ENCODE measurements at regions not wholly inside any gene's neighbourhood (a gene's known extent, or its start where the extent isn't known, plus 50 kb on each side); places are given as distances from the start of the nearest gene placed in this dataset.
"Not testable (repeated sequence)": the region's sequence is repeated elsewhere in the genome, so short reads cannot be mapped to it uniquely, and the experiment has no call there.

DNA sequence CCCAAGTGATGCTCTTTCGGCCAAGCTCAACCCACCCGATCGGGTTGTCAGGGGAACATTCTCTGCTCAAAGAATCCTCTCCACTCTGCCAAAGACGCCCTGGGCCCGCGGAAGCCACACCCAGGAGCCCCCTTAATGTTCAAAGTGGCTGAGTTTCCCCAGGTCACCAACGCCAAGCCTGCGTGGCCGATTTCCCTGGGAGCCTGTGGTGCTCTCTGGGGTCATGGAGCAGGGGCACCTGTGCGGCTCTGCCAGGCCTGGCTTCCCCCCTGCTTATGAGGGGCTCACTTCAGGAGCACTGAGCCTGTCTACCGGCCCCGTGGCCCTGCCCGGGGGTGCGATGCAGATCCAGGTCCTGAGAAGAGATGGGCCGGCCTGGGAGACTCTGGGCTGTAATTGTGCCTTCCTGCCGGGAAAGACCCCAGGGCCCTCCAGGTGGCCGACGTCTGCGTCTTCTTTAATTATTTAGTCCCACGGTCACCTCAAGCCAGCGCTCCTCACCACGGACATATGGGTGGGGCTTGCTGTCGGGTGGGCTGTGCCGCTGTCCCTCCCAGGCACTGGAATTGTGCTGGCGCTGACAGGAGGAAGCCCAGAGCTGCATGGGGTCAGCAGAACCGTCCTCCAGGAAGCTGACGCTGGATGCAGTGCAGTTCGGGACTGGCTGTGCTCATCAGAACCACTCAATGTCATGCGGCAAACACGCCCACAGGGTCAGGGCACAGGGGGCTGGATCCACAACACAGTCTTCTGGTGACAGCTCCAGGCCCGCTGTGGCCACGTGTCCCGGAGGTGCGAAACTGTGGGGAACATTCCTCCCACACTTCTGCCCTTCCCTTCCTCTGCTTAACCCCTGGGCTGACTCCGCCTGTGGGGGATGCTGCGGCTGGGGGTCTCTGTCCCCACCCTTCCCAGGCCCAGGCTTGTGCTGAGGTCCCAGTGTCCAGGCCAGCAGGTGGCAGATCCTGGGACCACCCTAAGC is 267.6 kb upstream of the SFSWAP start:
- no peak for DNase-seq

DNA sequence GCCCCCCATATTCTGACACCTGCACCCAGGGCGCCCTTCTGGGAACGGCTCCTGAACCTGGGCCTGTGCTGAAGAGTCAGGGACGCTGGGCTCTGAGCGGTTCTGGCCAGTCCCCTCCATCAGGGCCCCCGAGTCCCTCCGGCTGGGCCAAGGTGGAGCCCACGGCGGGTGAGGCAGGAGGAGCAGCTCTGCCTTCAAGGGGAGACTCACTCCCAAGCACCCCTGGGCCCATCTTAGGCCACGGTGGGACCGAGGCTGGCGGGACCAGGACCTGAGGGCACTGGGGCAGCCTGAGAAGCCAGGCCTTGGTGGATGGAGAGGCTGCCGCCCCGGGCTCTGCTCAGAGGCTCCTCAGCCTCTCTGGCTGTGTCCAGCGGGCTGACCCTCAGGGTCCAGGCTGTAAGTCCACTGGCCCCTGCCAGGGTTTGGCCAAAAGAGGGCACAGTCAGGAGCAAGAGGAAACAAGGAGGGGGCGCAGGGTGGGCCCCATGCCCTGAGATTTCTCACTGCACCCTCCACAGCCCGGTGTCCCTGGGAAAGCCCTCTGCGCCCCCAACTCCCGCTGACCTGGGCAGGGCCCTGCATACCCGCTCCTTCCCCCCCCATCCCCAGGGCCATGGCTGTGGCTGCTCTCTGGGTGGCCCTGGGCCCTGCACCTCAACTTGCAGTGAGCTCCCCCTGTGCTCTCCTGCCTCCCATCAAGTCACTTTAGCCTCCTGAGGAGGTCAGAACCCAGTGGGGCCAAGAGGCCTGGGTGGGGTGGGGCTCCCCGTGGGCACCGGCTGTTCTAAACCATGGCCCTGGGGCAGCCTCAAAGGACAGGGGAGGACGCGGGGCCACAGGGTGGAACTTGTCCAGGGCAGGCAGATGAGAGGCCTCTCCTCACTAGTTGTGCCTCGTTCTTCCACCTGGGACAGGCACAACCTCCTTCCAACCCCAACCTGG is 266.4 kb upstream of the SFSWAP start:
- DNase-seq = no peak

DNA sequence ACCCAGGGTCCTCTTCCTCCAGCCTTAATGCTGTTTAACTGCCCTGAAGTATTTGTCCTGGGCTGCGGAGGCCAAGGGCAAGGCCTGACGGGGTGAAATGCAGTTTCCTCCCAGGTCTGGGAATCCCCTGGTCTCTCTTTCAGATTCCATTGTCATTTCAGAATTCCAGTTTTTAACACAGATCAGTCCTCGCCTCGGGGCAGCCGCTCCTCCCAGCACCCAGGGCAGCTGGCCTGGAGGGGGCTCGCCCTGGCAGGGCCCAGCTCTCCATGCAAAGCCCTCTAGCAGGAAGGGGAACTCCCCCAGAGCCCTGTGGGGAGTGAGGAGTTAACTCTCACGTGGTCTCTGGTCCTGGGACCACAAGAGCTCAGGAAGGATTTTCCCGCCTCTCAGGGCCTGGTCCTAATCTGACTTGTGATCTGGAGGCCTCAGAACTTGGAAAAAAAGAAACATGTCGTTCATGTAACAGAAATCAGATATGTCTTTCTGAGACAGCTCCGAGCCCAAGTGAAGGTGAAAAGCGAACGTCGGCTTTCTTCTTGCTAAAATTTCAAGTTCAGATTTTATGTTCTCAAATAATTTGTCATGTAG is 265.6 kb upstream of the SFSWAP start:
- DNase-seq = no peak

DNA sequence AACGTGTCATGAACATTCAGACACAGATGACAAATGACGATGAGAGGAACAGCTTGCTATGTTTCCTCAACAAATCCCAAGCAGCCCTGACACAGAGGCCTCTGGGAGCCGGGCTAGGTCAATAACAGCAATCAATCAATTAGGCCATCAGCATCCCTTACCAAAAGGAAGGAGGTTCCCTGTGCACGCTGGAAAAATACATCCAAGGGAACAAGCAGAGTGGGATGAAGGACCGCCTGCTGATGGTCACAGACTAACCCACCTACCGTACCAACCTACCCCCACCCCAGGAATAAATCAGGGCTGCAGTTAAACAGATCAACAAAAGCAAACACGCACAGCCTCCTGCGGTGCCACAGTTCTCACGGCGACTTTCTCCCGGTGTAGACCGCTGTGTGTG is 265.1 kb upstream of the SFSWAP start:
- DNase-seq = no peak

DNA sequence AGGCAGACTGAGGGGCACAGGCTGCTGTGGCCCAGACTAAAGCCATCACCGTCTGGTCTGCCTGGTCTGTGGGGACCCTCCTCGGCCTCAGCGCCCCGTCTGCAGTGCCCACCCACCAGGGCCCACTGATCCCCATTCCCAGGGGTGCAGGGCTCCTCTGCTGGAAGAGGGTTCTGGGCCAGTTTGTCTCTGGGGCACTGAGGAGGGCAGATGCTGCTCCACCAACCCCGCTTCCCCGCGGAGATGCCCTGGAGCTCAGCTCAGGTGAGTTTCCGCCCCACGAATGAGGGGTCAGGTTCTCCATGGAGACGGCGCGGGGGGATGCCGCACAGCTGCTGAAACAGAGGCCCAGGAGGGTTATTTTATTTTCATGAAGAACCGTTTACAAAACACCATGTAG is 263.3 kb upstream of the SFSWAP start:
- not testable (repeated sequence) for DNase-seq

DNA sequence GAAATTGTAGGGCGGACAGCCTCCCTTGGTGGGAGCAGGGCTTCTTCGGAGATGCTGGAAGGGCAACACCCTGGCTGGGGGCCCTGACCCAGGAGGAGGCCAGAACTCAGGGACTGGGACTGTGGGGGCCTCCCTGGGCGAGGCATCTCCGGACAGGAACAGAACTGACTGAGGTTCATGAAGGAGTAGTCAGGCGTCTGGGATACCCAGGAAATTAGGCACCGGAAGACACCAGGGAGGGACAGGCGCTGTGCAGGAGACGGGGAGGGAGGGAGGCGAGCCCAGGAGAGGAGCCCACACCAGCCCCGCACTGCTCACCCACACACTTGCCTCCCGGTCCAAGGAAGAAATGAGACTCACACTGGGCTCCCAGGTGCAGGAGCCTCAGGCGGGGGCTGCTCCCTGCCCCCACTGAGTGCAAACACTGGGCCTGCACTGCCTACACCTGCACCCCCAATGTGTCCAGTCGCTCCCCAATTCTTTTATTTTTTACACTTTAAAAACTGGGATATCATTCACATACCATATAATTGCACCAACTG is 262.6 kb upstream of the SFSWAP start:
- DNase-seq = no peak

DNA sequence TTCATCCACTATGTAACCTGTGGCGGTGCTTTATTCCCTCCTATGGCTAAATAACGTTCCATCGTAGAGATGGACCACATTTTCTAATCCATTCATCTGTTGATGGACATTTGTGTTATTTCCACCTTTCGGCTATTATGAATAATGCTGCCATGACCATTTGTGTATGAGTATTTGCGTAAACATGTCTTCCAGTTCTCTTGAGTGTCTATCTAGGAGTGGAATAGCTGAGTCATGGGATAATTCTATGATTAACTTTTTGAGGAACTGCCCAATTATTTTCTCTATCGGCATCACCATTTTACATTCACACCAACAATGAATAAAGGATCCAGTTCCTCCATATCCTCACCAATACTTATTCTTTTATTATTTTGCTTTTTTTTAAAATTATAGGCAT is 261.9 kb upstream of the SFSWAP start:
- DNase-seq = no peak

DNA sequence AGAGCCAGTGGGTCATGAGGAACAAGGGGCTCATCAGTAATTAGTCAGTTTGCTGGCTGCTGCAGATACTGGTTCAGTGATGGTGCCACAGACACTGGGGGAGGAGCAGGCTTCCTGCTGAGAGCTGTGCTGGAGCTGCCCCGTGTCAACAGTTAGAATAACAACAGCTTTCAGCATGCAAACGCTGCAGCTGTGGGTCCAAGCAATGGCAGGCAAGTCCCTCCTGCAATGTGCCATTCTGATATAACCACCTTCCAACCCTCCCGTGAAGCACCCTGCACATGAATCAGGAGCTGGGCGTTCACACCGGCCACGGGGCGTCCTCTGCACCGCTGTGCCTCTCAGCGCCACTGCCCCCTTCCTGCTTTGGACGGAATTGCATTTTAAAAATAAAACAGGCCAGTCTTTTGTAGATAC is 258.4 kb upstream of the SFSWAP start:
- DNase-seq = no peak

DNA sequence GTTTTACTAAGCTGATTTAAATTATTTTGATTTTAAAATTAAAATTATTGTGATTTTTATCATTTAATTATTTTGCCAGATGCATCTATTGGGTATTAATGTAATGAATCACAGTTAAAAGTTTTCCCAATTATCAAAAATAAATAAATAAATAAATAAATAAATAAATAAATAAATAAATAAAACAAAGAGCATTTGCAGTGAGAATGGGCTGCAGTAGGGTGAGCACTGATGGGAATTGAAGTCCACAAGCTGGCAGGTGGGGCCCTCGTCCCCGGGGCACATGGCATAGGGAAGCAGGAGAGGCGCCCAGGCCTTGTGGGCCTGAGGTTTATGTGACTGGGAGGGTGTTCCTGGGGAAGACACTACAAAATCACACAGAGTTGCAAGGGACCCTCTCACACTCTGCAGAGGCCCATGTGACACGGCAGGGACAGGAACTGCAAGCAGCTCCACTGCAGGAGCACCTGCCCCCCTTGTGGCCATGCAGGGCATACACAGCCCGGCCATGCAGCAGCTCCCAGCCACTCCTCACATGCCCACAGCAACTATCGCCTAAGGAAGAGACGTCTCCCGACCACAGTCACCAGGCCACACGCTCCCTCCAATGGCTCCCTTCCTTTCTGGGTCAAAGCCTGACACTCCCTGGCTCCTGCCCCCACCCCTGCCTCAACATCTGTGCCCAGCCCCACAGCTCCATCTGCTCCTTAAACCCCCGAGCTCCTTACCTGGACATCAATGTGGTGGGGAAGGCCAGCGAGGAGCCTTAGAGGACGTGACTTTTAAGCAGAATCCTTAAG is 256.3 kb upstream of the SFSWAP start:
- peak; percentile 16 for DNase-seq

DNA sequence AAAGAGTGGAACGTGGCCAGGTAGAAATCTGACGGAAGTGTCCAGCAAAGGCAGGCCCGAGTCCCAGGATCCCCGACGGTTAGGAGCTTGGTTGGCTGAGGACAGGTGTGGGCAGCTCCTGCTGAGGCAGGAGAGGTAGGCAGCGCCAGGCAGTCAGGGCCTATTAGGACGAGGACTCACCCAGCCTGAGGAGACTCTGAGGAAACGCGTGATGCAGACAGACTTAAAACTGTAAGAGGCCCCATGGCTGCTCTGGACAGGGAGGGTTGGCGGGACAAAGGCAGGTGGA is 255.7 kb upstream of the SFSWAP start:
- DNase-seq = no peak

DNA sequence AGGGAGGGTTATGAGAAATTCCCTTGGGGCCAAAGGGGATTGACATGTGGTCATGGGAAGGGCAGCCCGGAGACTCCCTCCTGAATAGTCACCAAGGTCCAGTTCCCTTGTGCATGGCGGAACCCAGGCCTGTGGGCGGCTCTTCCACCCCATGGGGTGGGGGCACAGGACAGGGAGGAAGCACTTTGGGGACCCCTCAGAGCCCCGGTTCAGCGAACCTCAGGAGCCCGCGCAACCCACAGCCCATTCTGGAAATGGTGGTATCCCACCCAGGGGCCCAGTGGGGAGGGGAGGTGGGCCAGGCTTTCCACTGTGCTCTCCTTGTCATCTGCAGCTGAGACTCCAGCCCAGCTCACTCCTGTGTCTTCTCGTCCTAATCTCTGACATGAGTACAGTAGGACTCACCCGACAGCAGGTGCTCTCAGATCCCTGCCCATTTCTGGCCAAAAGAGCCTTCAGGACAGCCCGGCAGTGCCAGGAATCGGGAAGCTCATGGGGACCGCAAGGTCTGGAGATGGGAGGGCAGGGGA is 255.2 kb upstream of the SFSWAP start:
- no peak for DNase-seq

DNA sequence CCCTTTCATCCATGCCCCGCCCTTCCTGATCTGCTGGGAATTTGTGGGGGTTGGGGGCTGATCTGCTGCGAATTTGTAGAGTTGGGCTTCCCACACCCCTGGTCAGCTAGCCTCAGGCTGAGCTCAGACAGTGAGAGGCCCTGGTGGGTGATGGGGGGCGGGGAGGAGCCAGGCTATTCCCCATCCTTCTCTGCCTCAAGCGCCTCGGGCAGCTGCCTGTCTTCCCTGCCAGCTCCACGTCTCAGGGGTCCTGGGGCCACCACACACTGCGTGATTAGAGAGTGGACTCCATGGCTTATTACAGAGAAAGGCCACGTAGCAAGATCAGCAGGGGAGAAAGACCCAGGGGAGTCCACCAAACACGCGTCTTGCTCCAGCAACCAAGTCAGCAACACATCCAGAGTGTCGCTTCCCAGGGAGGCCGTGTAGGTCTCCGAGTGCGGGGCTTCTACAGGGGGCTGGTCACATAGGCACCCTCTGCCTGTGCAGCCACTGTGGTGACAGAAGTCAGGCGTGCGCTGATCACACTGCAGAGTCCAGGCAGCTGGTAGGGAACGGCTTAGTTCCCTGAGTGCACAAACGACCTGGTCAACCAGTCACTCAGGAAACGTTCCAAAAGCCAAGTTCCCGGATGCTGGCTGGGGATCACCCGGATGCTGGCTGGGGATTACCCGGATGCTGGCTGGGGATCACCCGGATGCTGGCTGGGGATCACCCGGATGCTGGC is 254.4 kb upstream of the SFSWAP start:
- no peak for DNase-seq

DNA sequence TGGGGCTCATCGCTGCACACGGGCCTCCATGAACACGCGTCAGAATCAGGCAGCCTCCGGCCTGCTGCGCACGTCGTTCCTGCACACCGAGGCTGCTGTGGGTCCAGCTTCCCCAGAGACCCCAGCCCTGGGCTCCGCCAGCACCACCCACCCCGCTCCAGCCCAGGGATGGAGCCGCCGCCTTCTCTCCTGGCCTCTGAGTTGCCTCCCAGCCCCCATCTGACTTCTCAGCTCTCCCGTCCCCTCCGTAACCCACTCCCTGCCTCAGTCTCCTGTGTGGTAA is 253.9 kb upstream of the SFSWAP start:
- DNase-seq = no peak

DNA sequence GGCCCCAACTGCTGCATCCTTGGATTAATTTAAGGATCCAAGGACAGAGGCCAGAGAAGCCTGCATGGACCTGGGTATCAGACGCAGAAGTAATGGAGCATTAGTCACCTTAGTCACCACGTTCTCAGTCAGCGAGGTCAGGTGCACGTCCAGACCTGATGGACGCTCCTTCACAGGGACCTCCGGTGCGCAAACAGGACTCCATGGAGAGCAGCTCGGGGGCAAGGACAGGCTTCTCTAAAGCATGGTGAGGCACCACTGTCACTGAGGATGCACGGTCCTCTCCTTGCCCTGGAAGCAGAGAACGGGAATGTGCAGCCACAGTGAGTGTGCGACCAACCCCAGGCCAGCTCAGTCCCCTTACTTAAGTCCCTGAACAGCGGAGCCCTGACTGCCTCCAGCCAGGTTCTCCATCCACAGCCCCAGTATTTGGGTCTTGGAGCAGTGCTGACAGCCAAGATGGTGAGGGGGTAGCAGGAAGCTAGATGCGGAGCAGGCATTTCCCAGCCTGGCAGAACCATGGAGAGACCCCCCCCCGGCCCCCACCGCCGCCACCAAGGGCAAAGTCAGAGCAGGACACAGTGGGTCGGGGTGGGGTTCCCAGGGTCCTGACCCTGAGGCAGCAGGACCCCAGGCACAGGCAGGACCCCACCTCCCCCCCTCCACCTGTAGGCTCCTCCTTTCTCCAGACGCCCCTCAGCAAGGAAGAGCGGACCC is 253.4 kb upstream of the SFSWAP start:
- DNase-seq = no peak

DNA sequence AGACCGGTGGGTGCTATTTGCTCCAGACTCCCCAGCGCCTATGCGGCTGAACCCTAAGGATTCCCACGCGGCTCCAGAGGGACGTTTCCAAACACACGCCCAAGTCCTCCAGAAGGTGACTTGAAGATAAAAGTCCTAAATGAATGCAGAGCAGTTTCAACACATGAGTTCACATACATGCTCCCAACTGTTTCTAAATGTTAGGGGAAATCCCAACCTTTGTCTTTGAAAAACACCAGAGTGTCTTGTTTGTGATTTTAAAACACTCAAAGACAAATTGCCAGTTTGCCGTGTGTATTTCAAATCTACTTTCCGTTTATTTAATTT is 252.9 kb upstream of the SFSWAP start:
- no peak for DNase-seq

DNA sequence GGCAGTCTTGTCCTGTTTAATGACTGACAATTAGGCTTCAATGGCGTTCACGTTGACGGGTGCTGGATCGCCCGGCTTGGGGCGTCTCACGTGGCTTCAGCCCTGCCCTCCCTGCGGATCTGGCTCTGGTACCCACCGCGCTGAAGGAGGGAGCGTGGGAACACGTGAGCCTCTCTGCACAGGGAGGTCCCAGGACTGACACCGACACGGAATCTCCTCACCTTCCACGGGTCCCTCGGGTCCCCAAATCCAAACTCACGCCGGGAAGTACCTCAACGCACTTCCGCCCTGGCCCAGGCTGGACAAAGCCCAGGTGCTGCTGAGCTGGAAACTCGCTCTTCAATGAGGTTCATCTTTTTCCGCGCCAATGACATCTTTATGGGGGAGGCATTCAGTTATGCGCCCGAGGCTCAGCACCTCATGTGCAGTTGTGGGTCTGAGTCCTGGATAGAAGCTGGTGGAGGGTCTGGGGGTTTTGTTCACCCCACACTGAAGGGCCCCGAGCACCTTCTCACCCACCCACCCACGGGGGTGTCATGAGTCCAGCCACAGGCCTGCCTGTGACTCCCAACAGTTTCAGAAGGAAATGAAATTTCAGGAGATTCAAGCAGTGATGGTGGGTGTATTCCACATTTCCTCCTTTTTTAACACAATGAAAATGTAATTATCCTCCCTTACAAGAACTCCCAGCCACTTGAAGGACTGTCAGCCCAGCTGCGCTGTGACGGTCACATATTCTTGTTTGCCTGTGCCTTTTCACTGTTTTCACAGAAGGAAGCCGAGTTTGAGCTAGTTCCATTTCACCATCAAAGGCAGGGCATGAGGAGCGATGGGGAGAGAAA is 251.7 kb upstream of the SFSWAP start:
- no peak for DNase-seq

DNA sequence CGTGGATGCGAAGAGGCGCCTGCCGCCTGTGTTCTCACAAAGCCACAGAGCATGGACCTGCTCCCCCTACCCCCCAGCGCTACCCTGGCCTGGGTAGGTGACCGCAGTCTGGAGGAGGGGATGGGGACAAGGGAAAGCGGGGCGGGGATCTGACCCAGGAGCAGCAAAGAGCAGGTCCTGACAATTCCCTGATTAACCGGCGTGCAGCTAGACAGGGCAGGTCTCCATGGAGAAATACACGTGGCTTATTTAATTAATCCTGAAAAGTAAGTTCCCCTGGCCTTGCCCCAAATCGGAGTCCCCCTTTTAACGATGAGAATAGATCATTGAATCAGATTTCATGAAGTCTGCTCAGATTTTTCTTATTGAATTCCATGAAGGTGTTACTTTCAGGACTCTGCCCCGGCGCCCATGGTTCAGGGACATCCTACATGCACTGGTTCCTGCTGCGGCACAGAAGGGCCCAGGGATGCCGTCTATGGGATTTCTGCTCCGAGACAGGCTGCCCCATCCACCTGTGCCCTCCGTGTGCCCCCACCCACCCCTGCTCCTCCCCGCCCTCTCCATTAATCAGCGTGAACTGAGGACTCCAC is 251.0 kb upstream of the SFSWAP start:
- DNase-seq = no peak

DNA sequence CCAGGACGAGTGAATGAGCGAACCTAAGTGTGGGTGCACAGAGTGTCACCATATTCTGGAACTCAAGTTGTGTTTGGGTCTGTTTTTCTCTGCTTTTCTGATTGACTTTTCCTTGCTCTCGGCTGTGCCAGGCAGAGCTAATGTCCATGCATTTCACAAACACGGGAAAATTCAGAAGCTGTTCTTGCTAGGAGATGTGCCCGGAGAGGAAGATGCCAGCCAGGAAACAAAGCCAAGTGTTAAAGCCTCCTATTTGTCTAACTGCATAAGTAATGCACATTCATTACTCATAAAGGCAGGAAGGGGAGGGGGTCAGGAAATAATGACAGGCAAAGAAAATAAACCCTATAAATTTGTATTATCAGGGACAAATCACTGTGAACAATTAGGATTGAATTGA is 250.4 kb upstream of the SFSWAP start:
- no peak for DNase-seq

DNA sequence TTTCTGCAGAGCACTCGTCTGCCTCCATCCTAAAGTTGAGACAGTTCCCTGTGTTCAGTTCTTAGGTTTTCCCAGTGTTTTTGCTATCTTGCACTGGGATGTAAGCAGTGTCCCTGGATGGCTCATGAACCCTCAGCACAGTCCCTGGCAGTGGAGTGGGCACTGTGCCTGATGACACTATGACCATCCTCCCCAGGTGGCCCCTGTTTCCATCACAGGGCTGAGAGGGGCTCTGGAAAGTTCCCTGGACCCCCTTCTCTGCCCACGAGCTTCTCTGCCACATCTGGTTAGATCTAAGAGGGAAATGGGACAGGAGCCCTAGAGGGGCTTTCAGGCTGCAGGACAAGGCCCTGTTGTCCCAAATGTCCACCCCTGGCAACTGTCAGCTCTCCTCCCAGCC is 249.8 kb upstream of the SFSWAP start:
- no peak for DNase-seq

DNA sequence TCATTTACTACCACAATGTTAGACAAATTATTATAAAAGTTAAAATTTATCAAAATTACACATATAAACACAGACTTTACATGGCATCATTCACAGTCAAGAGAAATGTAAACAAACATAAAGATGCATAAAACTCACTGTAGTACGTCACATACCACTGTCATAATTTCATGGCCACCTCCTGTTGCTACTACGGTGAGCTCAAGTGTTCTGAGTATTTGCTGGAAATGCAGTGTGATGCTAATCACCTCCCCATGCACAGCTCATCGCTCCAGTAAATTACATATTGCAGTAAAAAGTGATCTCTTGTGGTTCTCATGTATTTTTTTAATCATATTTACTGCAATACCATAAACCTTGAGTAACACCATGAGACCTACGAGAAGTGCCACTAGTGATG is 247.7 kb upstream of the SFSWAP start:
- no peak for DNase-seq

Measured in CD4-positive, alpha-beta T cell treated with Interferon gamma for 1 hour (primary cell).